DMS 273 (cell line): ENCODE measurements at regions not wholly inside any gene's neighbourhood (a gene's known extent, or its start where the extent isn't known, plus 50 kb on each side); places are given as distances from the start of the nearest gene placed in this dataset.

Experiments used
- DNase-seq: peaks from one replicate; lab custom pipeline; 2025; ENCODE audit not compliant: unreplicated experiment; lab: John Stamatoyannopoulos, UW

GRCh38 chr15:31954374-31955172, 75.7 kb upstream of the CHRNA7 start:
- DNase-seq: no peak

GRCh38 chr15:31955734-31956133, 74.6 kb upstream of the CHRNA7 start:
- no peak for DNase-seq

GRCh38 chr15:31957581-31957980, 72.7 kb upstream of the CHRNA7 start:
- DNase-seq: no peak

GRCh38 chr15:31964586-31965307, 65.6 kb upstream of the CHRNA7 start:
- no peak for DNase-seq

GRCh38 chr15:31970007-31970406, 60.3 kb upstream of the CHRNA7 start:
- DNase-seq: no peak

GRCh38 chr15:31973197-31973596, 57.1 kb upstream of the CHRNA7 start:
- DNase-seq: no peak

GRCh38 chr15:31974154-31974794, 56.0 kb upstream of the CHRNA7 start:
- DNase-seq: no peak

- peak; percentile 88 for DNase-seq
These were observed 55.2 kb upstream of the CHRNA7 start for GRCh38 chr15:31974855-31975829.

GRCh38 chr15:31975830-31976229, 54.5 kb upstream of the CHRNA7 start:
- peak; percentile 33 for DNase-seq

- no peak for DNase-seq
These were observed 53.2 kb upstream of the CHRNA7 start for GRCh38 chr15:31977138-31977537.

GRCh38 chr15:31977812-31978661, 52.3 kb upstream of the CHRNA7 start:
- peak; percentile 80 for DNase-seq
